Ecto neural progenitor cell (in vitro differentiated cells): ENCODE measurements at regions not wholly inside any gene's neighbourhood (a gene's known extent, or its start where the extent isn't known, plus 50 kb on each side); places are given as distances from the start of the nearest gene placed in this dataset.
A peak's percentile ranks its signal among the peaks of the same experiment; 100 is the strongest.

Experiments
- DNase-seq: peaks from one replicate; pipeline ENCODE4 v3.0.0-alpha.2; 2018; ENCODE audit warnings: low spot score

- no peak for DNase-seq
These were observed 51.3 kb upstream of the LRRN2 start for GRCh38 chr1:204736836-204737235.

- DNase-seq = no peak
These were observed 53.0 kb upstream of the LRRN2 start for GRCh38 chr1:204738506-204738905.

- no peak for DNase-seq
These were observed 54.8 kb upstream of the LRRN2 start for GRCh38 chr1:204740354-204740753.

DNA sequence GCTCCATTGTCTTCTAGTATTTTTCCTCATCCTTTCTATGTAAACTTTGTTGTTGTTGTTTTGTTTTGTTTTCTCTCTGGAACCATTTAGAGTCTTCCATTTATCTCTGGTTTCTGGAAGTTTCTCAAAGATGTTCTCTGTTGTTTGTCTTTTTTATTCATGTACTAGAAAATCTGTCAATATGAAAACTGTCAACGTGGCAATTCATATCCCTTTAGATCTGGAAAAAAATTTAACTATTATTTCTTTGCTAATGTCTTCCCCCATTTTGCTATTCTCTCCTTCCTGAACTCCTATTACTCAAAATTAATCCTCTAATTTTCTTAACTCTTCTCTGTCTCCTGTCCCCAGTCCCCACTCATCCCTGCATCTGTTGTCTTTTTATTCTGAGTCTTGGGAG is 55.9 kb upstream of the LRRN2 start:
- DNase-seq = no peak

DNA sequence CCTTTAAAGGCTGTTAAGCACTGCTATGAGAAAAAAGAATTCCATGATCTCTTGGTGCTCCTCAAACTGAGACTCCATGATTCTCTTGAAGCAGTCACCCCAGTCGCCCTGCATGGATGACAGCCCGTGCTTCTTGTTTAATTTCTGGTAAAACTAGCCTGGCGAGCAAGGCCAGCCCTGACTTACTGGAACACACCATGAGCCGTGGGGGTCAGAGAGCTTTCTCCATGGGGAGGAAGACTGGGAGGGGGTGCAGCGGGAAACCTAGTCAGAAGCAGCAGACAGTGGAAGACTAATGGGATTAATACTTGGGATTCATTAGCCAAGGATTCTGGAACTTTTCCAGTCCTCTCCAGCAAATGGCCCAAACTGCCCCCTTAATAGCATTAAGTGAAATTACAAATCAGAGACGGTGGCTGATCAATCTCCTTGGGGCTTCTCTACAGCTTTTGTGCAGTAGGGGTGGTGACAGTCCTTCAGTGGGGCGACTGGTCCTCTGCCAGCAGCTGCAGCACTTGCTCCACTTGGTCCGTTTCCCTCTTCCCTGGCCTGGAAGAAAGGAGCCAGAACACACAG is 57.2 kb upstream of the LRRN2 start:
- DNase-seq = no peak

- no peak for DNase-seq
These were observed 58.7 kb upstream of the LRRN2 start for GRCh38 chr1:204744107-204744779.

GRCh38 chr1:204746838-204747442 is 61.4 kb upstream of the LRRN2 start:
- peak; percentile 69 for DNase-seq

DNA sequence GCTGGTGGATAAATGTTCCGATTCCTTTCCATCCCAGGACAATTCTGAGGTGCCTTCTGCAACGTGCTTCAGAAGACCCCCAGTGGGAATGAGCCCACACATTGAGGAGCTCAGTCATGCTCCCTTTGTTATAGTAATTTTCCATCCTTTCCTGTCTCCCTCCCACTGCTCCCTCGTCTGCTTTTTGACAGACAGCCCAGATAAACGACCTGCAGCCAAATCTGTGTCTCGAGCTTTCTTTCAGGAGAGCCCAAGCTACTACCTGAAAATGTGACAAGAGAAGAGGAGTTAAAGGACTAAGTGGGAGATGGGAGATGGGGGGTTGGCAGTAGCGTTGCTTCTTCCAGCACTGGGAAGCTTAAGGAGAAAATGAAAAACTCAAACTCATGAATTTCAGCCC is 65.9 kb upstream of the LRRN2 start:
- DNase-seq = no peak

DNA sequence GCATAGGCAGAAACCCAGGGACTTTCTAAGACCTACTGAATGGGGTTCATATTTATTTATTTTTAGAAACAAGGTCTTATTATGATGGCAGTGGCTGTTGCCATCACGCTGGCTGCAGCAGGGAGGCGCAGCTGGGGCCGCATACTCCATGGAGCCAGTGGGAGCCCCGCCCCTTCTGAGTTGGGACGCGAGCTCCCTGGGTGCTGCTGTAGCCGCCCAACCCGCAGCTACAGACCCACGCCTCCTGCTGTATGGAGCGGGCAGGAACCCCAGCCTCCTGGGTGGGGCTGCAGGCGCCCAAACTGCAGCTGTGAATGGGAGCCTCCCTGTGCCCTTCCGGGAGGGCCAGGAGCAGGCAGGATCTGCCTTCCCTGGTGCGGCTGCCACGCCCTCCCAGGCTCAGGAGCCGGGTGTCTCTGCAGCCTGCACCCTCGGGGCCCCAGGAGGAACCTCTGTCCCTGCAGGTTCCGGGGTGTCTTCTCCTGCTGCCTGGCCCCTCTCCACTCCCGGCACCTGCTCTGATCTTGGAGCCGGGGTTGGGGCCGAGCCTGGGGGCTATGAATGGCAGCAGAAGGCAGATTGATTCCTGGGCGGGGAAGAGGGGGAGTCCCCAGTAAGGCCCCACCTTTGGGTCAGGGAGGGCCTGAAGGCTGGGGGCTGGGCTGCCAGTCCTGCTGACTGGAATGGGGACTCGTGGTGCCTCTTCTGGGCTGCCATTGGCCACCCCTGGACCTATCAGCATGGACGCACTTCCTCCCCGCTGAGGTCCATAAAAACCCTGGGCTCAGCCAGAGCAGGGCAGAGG is 66.5 kb upstream of the LRRN2 start:
- peak; percentile 63 for DNase-seq

DNA sequence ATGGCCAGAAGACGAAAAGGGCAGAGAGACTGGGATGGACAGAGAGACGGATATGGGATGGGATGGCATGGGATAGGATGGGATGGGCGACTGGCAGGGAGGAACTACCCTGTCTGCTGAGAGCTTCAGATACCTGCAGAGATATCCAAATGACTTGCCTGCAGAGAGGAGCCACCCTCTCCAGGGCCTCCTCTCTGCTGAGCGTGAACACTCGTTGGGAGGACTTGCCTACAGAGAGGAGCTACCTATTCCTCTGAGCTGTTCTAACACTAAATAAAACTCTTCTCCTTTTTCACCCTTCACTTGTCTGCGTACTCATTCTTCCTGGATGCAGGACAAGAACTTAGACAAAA is 67.1 kb upstream of the LRRN2 start:
- DNase-seq = no peak

DNA sequence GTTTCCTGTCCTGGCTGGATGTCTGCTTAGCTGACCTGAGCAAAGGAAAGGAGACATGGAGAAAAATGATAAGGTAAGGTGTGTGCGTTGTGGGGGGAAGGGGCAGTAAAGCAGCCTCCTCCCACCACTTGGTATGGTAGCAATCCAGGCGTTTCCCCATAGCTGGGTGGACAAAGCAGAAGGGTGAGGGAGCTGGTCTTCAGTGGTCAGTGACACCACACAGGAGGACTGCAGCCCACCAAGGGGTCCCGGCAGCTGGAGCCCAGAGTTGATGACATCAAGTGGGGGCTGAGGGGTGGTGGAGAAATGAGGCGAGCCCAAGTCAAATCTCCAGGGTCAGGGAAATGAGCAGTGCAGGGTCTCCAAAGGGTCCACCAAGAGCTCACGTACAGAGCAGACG is 69.3 kb upstream of the LRRN2 start:
- no peak for DNase-seq

- no peak for DNase-seq
These were observed 70.8 kb upstream of the LRRN2 start for GRCh38 chr1:204756349-204756748.

DNA sequence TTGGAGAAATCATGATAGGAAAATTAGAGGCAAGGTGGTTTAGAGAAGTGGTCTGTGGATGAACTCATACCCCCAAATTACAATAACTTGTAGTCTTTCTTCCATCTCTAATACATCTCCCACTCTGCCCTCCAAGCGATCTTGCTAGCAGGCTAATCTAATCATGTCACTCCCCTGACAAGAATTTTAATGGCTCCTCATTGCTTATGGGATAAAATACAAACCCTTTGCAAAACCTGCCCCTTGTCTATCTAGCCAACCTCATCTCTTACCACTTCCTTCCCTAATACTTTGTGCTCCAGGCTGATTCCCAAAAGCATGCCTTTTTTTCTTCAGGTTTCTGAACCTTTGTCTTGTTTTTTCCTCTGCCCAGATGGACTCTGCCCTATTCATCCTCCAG is 71.3 kb upstream of the LRRN2 start:
- no peak for DNase-seq

DNA sequence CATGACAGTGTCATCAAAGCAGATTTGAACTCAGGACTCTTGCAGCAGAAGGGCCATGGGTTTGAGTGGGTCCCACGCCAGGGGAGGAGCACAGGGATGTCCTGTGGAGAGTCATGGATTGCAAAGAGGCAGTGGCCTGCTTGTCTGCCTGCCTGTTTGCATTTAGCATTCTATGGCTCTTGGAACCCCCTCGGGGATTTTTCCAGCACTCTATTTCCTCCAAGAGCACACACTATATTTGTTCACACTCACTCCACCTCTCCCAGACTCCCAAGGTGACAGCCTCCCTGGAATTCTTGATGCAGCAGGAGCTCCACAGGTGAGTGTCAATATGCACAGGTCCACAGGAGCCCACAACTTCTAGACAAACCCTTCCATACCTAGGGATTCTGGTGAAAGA is 73.1 kb upstream of the LRRN2 start:
- no peak for DNase-seq

- no peak for DNase-seq
These were observed 74.8 kb upstream of the LRRN2 start for GRCh38 chr1:204760350-204760749.

GRCh38 chr1:204760757-204761156 is 75.2 kb upstream of the LRRN2 start:
- no peak for DNase-seq

- peak; percentile 80 for DNase-seq
These were observed 78.4 kb upstream of the LRRN2 start for GRCh38 chr1:204763773-204764427.

- DNase-seq = no peak
These were observed 84.5 kb upstream of the LRRN2 start for GRCh38 chr1:204769997-204770396.

DNA sequence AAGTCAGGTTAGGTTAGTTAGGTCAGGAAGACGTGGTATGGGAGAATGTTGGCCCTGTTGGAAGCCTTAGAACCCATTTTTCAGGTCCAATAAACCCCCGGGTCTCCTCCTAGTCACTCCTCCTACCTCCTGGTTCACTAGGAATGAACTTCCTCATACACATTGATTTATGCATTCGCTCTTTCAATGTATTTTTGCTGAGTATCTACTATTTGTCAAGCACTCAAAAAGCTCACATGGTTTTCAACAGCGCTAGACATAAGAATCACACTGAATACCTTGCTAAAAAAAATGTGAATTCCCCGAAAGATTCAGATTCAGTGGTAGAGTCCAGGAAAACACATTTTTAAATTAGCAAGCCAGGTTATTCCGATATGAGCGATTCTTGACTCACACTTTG is 85.8 kb upstream of the LRRN2 start:
- DNase-seq = no peak

- DNase-seq = no peak
These were observed 87.7 kb upstream of the LRRN2 start for GRCh38 chr1:204773246-204773645.

DNA sequence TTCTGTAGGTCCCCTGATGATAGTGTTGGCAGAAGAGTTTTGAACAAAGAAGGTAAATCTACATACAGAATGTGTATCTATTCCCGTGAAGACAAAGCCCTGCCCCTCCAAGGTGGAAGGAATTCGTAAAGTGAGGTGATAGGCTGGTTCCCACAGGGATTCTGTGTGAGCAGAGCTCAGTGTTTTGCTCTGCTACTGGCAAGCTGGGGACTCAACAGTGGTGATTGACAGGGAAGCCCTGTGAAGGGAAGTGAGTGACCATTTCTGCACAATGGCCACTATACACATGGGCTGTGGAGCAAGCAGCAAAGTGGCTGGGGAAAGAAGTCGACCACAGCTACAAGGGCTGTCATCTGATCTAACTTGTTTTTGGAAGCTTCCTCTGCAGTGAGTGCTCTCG is 90.0 kb upstream of the LRRN2 start:
- DNase-seq = no peak

DNA sequence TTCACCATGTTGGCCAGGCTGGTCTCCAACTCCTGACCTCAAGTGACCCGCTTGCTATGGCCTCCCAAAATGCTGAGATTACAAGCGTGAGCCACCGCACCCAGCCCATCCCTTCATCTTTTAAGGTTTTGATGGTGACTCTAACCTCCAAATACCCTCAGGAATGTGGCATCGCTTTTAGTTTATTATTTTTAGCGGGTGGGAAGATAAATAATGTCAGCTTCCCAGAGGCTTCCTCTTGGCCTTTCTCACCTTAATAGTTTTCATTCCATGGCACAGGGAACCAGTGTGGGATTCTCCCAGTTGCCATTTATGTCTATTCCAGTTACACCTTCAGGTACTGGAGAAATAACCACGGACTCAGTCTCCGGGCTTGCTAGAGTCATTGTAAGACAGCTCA is 92.1 kb upstream of the LRRN2 start:
- DNase-seq = no peak

GRCh38 chr1:204780630-204781029 is 90.0 kb upstream of the NFASC start:
- DNase-seq = no peak
